GM08714 (cell line): ENCODE measurements at regions not wholly inside any gene's neighbourhood (a gene's known extent, or its start where the extent isn't known, plus 50 kb on each side); places are given as distances from the start of the nearest gene placed in this dataset.
"Not testable (repeated sequence)": the region's sequence is repeated elsewhere in the genome, so short reads cannot be mapped to it uniquely, and the experiment has no call there.

Source experiments
- H3K4me3 ChIP-seq: fragments of 200-500 bp; sonication (Bioruptor generic); 2 replicates; pipeline ENCODE4 v1.5.1; 2014; ENCODE audit warnings: mild to moderate bottlenecking, low read length, inconsistent platforms
- ZNF274 ChIP-seq: IDR thresholded peaks from 2 replicates; pipeline ENCODE4 v1.6.1; 2012; ENCODE audit warnings: mild to moderate bottlenecking, low read depth, low read length

- no peak for TF ChIP-seq ZNF274
- no peak overlapping the region for H3K4me3 ChIP-seq
Observed at GRCh38 chr13:99746637-99747402, 224.7 kb downstream of the ZIC5 start.

- H3K4me3 ChIP-seq, result no peak overlapping the region
- no peak for TF ChIP-seq ZNF274
Observed at GRCh38 chr13:99743094-99743493, 228.5 kb downstream of the ZIC5 start.

GRCh38 chr13:99741960-99742359 is 229.6 kb downstream of the ZIC5 start:
- TF ChIP-seq ZNF274, result no peak
- H3K4me3 ChIP-seq, result no peak overlapping the region

GRCh38 chr13:99740251-99740979 is 231.2 kb downstream of the ZIC5 start:
- no peak overlapping the region for H3K4me3 ChIP-seq
- no peak for TF ChIP-seq ZNF274

- no peak overlapping the region for H3K4me3 ChIP-seq
- TF ChIP-seq ZNF274, result no peak
Observed at GRCh38 chr13:99738626-99739025, 232.9 kb downstream of the ZIC5 start.

GRCh38 chr13:99737481-99738245 is 233.9 kb downstream of the ZIC5 start:
- no peak overlapping the region for H3K4me3 ChIP-seq
- TF ChIP-seq ZNF274, result no peak

- TF ChIP-seq ZNF274, result no peak
- no peak overlapping the region for H3K4me3 ChIP-seq
Observed at GRCh38 chr13:99736541-99736940, 235.0 kb downstream of the ZIC5 start.

GRCh38 chr13:99734013-99734693 is 232.9 kb downstream of the TM9SF2 start:
- no peak for TF ChIP-seq ZNF274
- H3K4me3 ChIP-seq, result no peak overlapping the region

GRCh38 chr13:99733346-99733745 is 232.1 kb downstream of the TM9SF2 start:
- no peak overlapping the region for H3K4me3 ChIP-seq
- TF ChIP-seq ZNF274, result no peak

- no peak for TF ChIP-seq ZNF274
- no peak overlapping the region for H3K4me3 ChIP-seq
Observed at GRCh38 chr13:99731747-99732146, 230.5 kb downstream of the TM9SF2 start.

- H3K4me3 ChIP-seq, result no peak overlapping the region
- no peak for TF ChIP-seq ZNF274
Observed at GRCh38 chr13:99730403-99730802, 229.1 kb downstream of the TM9SF2 start.

GRCh38 chr13:99729745-99730144 is 228.5 kb downstream of the TM9SF2 start:
- TF ChIP-seq ZNF274, result no peak
- H3K4me3 ChIP-seq, result no peak overlapping the region

- H3K4me3 ChIP-seq, result not testable (repeated sequence)
Observed at GRCh38 chr13:99727651-99728050, 226.4 kb downstream of the TM9SF2 start.

GRCh38 chr13:99726282-99726894 is 225.1 kb downstream of the TM9SF2 start:
- H3K4me3 ChIP-seq, result no peak overlapping the region
- TF ChIP-seq ZNF274, result no peak
